Left ventricle myocardium inferior (tissue), 1 donor: ENCODE measurements at regions not wholly inside any gene's neighbourhood (a gene's known extent, or its start where the extent isn't known, plus 50 kb on each side); places are given as distances from the start of the nearest gene placed in this dataset.

Experiments
- DNase-seq: peaks from one replicate; pipeline ENCODE4 v3.0.0-alpha.2; 2020
- H3K27ac ChIP-seq: fragments of 200-600 bp; replicated peaks from 2 replicates; pipeline ENCODE4 v1.8.0; 2021
- H3K27me3 ChIP-seq: fragments of 200-600 bp; 2 replicates; pipeline ENCODE4 v1.8.0; 2021; ENCODE audit warnings: low read depth
- H3K36me3 ChIP-seq: fragments of 200-600 bp; 2 replicates; pipeline ENCODE4 v1.8.0; 2021
- H3K4me1 ChIP-seq: fragments of 200-600 bp; 2 replicates; pipeline ENCODE4 v1.8.0; 2021
- H3K4me3 ChIP-seq: fragments of 200-600 bp; 2 replicates; pipeline ENCODE4 v1.8.0; 2021; ENCODE audit warnings: mild to moderate bottlenecking, moderate library complexity
- H3K9me3 ChIP-seq: fragments of 200-600 bp; replicated peaks from 2 replicates; pipeline ENCODE4 v1.8.0; 2021
- intact Hi-C: fragments of 100-400 bp; cut with micrococcal nuclease; formaldehyde crosslinking; loops from one replicate; pipeline ENCODE4 v1.11.0; 2022
- TF ChIP-seq, protein P1 (sequence below): fragments of 200-600 bp; IDR thresholded peaks from 2 replicates; pipeline ENCODE4 v1.8.0; 2021; ENCODE audit warnings: antibody characterized with exemption, mild to moderate bottlenecking, borderline replicate concordance
- donor health status: DM: no; HTN: yes; CAD: no; lungs with severe emphysema.

DNA sequence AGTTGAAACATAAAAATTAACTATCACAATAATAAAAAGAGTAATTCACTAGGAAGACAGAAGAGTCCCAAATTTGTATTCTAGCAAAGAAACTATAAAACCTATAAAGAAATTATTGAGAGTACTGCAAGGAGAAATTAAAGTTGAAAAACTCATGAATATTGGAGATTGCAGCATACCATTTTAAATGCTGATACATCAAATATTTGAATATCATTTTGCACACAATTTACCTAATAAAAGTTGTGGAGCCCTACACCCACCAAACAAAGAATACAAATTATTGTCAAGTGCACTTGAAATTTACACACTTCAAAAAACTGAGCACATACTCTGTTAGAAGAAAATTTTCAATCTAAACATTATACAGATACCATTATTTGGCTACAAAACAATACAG lies 531.6 kb upstream of the SMIM21 start:
- H3K9me3 ChIP-seq = peaks cover 23% of the 10 kb centered on the region
- no peak overlapping the region for H3K27ac ChIP-seq
- intact Hi-C loops = no loop called here
- TF ChIP-seq, protein P1, sequence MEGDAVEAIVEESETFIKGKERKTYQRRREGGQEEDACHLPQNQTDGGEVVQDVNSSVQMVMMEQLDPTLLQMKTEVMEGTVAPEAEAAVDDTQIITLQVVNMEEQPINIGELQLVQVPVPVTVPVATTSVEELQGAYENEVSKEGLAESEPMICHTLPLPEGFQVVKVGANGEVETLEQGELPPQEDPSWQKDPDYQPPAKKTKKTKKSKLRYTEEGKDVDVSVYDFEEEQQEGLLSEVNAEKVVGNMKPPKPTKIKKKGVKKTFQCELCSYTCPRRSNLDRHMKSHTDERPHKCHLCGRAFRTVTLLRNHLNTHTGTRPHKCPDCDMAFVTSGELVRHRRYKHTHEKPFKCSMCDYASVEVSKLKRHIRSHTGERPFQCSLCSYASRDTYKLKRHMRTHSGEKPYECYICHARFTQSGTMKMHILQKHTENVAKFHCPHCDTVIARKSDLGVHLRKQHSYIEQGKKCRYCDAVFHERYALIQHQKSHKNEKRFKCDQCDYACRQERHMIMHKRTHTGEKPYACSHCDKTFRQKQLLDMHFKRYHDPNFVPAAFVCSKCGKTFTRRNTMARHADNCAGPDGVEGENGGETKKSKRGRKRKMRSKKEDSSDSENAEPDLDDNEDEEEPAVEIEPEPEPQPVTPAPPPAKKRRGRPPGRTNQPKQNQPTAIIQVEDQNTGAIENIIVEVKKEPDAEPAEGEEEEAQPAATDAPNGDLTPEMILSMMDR = no peak
- no peak overlapping the region for H3K4me3 ChIP-seq
- DNase-seq = no peak
- H3K36me3 ChIP-seq = no peaks in the 10 kb centered on the region
- H3K4me1 ChIP-seq = no peaks in the 10 kb centered on the region
- H3K27me3 ChIP-seq = no peaks in the 10 kb centered on the region

DNA sequence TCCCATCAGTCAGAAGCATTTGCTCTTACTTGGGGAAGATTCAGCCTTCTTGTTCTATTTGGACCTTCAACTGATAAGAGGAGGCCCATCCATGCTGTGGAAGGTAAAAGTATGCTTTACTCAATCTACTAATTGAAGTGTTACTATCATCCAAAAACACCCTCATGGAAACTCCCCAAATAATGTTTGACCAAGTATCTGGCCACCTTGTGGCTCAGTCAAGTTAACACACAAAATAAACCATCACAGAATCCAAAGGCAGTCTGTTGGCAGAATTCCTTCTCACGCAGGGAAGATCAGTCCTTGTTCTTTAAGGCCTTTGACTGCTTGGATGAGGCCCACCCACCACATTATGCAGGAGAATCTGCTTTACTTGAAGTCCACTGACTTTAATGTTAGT lies 531.2 kb upstream of the SMIM21 start:
- Histone ChIP-seq H3K27ac (no peak overlapping the region), H3K27me3 (no peaks in the 10 kb centered on the region), H3K4me1 (no peaks in the 10 kb centered on the region), H3K4me3 (no peak overlapping the region), H3K36me3 (no peaks in the 10 kb centered on the region), H3K9me3 (peaks cover 24% of the 10 kb centered on the region)
- DNase-seq = no peak
- TF ChIP-seq, protein P1 = no peak
- intact Hi-C loops = no loop called here

DNA sequence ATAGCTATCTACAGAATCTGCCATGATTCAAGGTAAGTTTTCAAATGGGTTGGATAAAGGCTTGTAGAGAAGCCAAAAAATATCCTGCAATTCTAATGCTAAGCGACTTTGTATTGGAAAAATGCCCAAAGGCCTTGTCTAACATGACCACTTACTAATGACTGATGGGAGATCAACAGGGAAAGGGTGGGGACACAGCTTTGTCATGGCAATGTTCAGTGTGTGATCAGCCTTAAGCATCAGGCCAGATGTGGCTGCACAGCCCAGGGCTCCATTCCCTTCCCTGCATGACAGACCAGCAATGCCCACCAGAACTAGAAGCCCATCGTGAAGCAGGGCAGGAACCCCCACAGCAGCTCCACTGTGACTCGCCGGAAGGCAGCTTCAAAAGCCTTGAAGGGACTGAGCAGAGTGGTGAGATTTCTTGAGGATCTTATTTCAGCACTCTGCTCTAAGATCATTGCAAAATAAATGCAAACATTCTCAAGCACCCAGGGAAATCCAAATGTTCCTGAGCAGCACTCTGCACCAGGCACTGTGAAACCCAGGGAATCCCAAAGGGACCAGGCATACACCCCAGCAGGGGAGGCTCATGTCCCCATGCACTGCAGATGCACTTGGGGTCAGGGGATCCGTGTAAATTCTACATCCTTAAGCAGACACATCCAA lies 517.9 kb upstream of the SMIM21 start:
- no peak for DNase-seq
- no peaks in the 10 kb centered on the region for H3K27me3 ChIP-seq

DNA sequence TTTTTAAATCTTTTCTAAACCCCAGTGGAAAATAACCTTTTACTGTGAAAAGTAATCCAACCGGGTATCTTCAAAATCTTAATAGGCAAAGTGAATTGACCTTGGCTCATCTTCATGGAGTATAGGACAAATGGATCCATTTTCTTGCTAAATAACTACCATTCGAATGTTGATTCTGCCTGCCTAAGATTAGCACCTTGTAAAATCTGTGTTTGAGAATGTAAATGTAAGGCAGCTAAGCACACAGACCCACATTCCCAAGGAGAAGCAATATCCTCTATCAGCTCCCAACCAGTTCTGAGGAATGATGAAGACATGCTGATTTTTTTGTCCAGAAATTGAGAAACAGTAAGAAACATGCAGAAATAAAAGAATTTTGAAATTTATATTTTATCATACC lies 509.8 kb upstream of the SMIM21 start:
- no peak for DNase-seq
- Histone ChIP-seq H3K4me1 (no peaks in the 10 kb centered on the region), H3K36me3 (no peaks in the 10 kb centered on the region), H3K9me3 (peaks cover 12% of the 10 kb centered on the region), H3K27ac (no peak overlapping the region), H3K27me3 (no peaks in the 10 kb centered on the region), H3K4me3 (no peak overlapping the region)
- intact Hi-C loops = no loop called here
- TF ChIP-seq, protein P1 = no peak

More for the DNA sequence above, 517.9 kb upstream of the SMIM21 start:
- TF ChIP-seq, protein P1 = no peak
- Histone ChIP-seq H3K4me3 (no peak overlapping the region), H3K9me3 (peaks cover 35% of the 10 kb centered on the region), H3K27ac (no peak overlapping the region), H3K36me3 (no peaks in the 10 kb centered on the region), H3K4me1 (no peaks in the 10 kb centered on the region)
- intact Hi-C loops = no loop called here

DNA sequence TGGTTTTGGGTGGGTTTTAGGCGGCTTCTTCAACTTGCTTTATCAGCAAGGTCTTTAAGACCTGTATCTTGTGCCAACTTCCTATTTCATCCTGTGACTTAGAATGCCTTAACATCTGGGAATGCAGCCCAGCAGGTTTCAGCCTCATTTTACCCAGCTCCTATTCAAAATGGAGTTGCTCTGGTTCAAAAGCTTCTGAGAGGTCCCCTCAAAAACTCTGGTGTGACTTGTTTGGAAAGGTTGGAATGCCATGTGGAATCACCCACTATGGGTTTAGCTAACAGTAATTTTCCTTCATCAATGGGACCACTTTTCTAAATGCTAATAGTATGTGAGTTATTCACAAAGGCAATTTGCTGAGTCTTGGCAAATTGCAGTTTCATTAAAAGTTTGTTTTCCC lies 509.4 kb upstream of the SMIM21 start:
- Histone ChIP-seq H3K9me3 (peaks cover 7% of the 10 kb centered on the region), H3K4me1 (no peaks in the 10 kb centered on the region), H3K4me3 (no peak overlapping the region), H3K27me3 (no peaks in the 10 kb centered on the region), H3K27ac (no peak overlapping the region), H3K36me3 (no peaks in the 10 kb centered on the region)
- TF ChIP-seq, protein P1 = no peak
- DNase-seq = no peak
- intact Hi-C loops = no loop called here

DNA sequence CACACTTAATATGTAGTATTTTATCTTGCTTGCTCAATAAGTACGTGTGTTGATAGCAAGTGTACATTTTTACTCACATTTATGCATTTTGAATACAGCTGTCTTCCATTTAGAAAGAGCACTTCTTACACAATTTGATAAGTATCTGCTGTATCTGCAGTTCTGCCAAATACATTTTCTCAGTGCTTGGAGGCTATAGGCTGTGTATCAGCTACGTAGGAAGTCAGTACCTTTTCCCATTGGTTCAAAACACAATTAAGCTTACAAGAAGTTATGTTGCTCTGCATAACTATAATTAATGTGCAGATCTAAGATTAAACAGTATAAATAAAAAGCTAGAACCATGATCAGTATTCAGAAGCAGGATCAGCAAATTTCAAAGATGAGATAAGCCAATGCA lies 503.6 kb upstream of the SMIM21 start:
- intact Hi-C loops = no loop called here
- no peak overlapping the region for H3K27ac ChIP-seq
- no peak for DNase-seq
- H3K4me1 ChIP-seq = no peaks in the 10 kb centered on the region
- no peaks in the 10 kb centered on the region for H3K27me3 ChIP-seq
- no peaks in the 10 kb centered on the region for H3K36me3 ChIP-seq
- no peaks in the 10 kb centered on the region for H3K9me3 ChIP-seq
- no peak overlapping the region for H3K4me3 ChIP-seq
- TF ChIP-seq, protein P1 = no peak
